Left ventricle myocardium inferior (tissue), 1 donor: ENCODE measurements at regions not wholly inside any gene's neighbourhood (a gene's known extent, or its start where the extent isn't known, plus 50 kb on each side); places are given as distances from the start of the nearest gene placed in this dataset.

Experiments used
- DNase-seq: peaks from one replicate; pipeline ENCODE4 v3.0.0-alpha.2; 2020
- H3K27ac ChIP-seq: fragments of 200-600 bp; replicated peaks from 2 replicates; pipeline ENCODE4 v1.8.0; 2021
- H3K27me3 ChIP-seq: fragments of 200-600 bp; 2 replicates; pipeline ENCODE4 v1.8.0; 2021; ENCODE audit warnings: low read depth
- H3K36me3 ChIP-seq: fragments of 200-600 bp; 2 replicates; pipeline ENCODE4 v1.8.0; 2021
- H3K4me1 ChIP-seq: fragments of 200-600 bp; 2 replicates; pipeline ENCODE4 v1.8.0; 2021
- H3K4me3 ChIP-seq: fragments of 200-600 bp; 2 replicates; pipeline ENCODE4 v1.8.0; 2021; ENCODE audit warnings: mild to moderate bottlenecking, moderate library complexity
- H3K9me3 ChIP-seq: fragments of 200-600 bp; replicated peaks from 2 replicates; pipeline ENCODE4 v1.8.0; 2021
- intact Hi-C: fragments of 100-400 bp; cut with micrococcal nuclease; formaldehyde crosslinking; loops from one replicate; pipeline ENCODE4 v1.11.0; 2022
- TF ChIP-seq, protein P1 (sequence below): fragments of 200-600 bp; IDR thresholded peaks from 2 replicates; pipeline ENCODE4 v1.8.0; 2021; ENCODE audit warnings: antibody characterized with exemption, mild to moderate bottlenecking, borderline replicate concordance
- donor health status: DM: no; HTN: yes; CAD: no; lungs with severe emphysema.

DNA sequence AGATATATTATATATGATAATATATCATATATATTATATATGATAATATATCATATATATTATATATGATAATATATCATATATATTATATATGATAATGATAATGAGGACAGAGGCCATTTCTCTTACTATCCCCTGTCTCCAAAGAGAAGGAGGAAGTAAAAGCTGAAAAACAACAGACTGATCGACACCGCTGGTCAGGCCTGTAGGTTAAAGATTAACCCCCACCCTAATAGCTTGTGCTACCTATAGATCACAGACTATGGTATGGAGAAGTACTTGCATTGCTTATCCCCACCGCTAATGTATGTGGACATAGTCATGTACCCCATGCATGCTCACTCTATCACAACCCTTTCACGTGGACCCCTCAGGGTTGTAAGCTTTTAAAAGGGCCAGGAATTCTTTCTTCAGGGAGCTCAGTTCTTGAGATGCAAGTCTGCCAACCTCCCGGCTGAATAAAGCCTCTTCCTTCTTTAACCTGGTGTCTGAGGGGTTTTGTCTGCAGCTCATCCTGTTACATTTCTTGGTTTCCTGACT is 786.1 kb upstream of the TMEM132C start:
- TF ChIP-seq, protein P1, sequence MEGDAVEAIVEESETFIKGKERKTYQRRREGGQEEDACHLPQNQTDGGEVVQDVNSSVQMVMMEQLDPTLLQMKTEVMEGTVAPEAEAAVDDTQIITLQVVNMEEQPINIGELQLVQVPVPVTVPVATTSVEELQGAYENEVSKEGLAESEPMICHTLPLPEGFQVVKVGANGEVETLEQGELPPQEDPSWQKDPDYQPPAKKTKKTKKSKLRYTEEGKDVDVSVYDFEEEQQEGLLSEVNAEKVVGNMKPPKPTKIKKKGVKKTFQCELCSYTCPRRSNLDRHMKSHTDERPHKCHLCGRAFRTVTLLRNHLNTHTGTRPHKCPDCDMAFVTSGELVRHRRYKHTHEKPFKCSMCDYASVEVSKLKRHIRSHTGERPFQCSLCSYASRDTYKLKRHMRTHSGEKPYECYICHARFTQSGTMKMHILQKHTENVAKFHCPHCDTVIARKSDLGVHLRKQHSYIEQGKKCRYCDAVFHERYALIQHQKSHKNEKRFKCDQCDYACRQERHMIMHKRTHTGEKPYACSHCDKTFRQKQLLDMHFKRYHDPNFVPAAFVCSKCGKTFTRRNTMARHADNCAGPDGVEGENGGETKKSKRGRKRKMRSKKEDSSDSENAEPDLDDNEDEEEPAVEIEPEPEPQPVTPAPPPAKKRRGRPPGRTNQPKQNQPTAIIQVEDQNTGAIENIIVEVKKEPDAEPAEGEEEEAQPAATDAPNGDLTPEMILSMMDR = no peak
- Histone ChIP-seq H3K4me1 (no peaks in the 10 kb centered on the region), H3K9me3 (no peaks in the 10 kb centered on the region), H3K27ac (no peak overlapping the region), H3K36me3 (no peaks in the 10 kb centered on the region), H3K4me3 (no peak overlapping the region), H3K27me3 (no peaks in the 10 kb centered on the region)
- intact Hi-C loops = no loop called here
- DNase-seq = no peak

DNA sequence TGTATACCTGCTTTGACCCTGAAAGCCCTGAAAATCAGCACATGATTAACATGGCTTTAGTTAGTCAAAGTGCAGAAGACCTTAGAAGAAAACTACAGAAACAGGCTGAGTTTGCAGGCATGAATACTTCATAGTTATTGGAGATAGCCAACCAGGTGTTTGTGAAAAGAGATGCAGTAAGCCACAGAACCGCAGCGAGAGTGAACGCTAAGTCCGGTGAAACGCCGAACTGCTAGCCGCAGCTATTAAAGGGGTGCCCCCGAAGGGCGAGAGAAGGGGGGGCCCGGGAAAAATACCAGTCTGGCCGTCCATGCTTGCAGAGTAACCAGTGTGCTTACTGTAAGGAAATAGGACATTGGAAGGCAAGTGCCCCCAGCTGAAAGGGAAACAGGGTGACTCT is 784.0 kb upstream of the TMEM132C start:
- TF ChIP-seq, protein P1 = no peak
- Histone ChIP-seq H3K9me3 (no peaks in the 10 kb centered on the region), H3K36me3 (no peaks in the 10 kb centered on the region), H3K27me3 (no peaks in the 10 kb centered on the region), H3K4me1 (no peaks in the 10 kb centered on the region), H3K4me3 (no peak overlapping the region), H3K27ac (no peak overlapping the region)
- intact Hi-C loops = no loop called here
- no peak for DNase-seq

DNA sequence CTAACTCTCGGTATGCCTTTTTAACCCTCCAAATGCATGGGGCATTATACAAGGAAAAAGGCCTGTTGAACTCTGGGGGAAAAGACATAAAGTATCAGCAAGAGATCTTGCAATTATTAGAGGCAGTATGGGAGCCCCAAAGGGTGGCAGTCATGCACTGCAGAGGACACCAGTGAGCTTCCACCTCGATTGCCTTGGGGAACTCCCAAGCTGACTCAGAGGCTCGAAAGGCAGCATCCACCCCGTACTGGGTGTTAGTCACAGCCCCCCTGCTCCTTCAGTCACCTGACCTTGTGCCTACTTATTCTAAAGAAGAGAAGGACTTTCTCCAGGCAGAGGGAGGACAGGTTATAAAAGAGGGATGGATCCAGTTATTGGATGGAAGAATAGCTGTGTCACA is 781.4 kb upstream of the TMEM132C start:
- intact Hi-C loops = no loop called here
- TF ChIP-seq, protein P1 = no peak
- H3K4me1 ChIP-seq = no peaks in the 10 kb centered on the region

DNA sequence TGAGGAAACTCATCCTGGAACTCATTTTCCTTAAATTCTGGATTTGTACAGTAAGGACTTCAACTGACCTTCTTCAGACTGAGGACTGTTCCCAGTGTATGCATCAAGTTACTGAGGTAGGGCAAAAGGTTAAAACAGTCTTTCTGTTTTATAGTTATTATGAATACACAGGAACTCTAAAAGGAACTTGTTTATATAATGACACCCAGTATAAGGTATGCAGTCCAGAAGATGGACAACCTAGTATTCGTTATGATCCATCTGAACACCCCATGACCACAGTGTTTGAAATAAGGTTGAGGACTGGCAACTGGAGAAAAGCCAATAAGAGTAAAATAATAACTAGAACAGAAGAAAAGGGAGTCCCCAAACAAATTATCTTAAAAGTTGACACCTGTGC is 779.9 kb upstream of the TMEM132C start:
- TF ChIP-seq, protein P1 = no peak
- Histone ChIP-seq H3K27ac (no peak overlapping the region), H3K9me3 (no peaks in the 10 kb centered on the region), H3K4me1 (no peaks in the 10 kb centered on the region), H3K36me3 (no peaks in the 10 kb centered on the region), H3K4me3 (no peak overlapping the region), H3K27me3 (no peaks in the 10 kb centered on the region)
- no peak for DNase-seq
- intact Hi-C loops = no loop called here

More for the DNA sequence above, 781.4 kb upstream of the TMEM132C start:
- Histone ChIP-seq H3K9me3 (no peaks in the 10 kb centered on the region), H3K36me3 (no peaks in the 10 kb centered on the region), H3K4me3 (no peak overlapping the region), H3K27me3 (no peaks in the 10 kb centered on the region), H3K27ac (no peak overlapping the region)
- no peak for DNase-seq

DNA sequence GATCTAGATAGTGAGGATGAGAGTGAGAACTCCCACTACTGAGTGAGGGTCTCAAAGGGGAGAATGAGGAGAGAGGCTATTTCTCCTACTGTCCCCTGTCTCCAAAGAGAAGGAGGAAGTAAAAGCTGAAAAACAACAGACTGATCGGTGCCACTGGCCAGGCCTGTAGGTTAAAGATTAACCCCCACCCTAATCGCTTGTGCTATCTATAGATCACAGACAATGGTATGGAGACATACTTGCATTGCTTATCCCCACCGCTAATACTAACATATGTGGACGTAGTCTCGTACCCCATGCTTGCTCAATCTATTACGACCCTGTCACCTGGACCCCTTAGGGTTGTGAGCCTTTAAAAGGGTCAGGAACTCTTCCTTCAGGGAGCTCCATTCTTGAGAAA is 777.9 kb upstream of the TMEM132C start:
- TF ChIP-seq, protein P1 = no peak
- Histone ChIP-seq H3K9me3 (no peaks in the 10 kb centered on the region), H3K4me3 (no peak overlapping the region), H3K27me3 (no peaks in the 10 kb centered on the region), H3K36me3 (no peaks in the 10 kb centered on the region), H3K27ac (no peak overlapping the region), H3K4me1 (no peaks in the 10 kb centered on the region)
- intact Hi-C loops = no loop called here
- DNase-seq = no peak
